ENCODE measurements at regions not wholly inside any gene's neighbourhood (a gene's known extent, or its start where the extent isn't known, plus 50 kb on each side); places are given as distances from the start of the nearest gene placed in this dataset.

GRCh38 chr15:27671819-27672437 lies 427.2 kb downstream of the OCA2 start:
- DNase-seq (ENCODE audit: low read depth in 2 of 2) = no peak

- DNase-seq (ENCODE audit: low read depth in 2 of 2) = no peak
These were observed 428.5 kb downstream of the OCA2 start for GRCh38 chr15:27670486-27671209.

DNA sequence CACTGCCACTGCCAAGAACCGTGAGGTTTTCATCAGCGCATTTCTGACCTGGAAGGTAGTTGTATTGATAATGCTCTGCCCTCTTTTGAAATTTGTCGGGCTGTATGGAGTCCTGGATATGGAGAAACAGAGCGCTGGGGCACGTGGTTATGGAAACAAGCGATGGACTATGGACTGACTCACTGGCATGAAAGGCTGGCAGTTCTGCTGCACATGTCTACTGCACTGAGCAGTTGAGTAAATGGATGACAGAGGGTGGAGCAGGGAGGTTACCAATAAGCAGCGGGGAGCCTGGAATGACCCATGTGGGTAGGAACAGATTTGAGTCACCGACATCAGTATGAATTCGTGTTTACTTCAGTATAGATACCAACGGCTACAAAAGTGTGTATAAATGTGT lies 429.5 kb downstream of the OCA2 start:
- no peak for DNase-seq (ENCODE audit: low read depth in 2 of 2)

DNA sequence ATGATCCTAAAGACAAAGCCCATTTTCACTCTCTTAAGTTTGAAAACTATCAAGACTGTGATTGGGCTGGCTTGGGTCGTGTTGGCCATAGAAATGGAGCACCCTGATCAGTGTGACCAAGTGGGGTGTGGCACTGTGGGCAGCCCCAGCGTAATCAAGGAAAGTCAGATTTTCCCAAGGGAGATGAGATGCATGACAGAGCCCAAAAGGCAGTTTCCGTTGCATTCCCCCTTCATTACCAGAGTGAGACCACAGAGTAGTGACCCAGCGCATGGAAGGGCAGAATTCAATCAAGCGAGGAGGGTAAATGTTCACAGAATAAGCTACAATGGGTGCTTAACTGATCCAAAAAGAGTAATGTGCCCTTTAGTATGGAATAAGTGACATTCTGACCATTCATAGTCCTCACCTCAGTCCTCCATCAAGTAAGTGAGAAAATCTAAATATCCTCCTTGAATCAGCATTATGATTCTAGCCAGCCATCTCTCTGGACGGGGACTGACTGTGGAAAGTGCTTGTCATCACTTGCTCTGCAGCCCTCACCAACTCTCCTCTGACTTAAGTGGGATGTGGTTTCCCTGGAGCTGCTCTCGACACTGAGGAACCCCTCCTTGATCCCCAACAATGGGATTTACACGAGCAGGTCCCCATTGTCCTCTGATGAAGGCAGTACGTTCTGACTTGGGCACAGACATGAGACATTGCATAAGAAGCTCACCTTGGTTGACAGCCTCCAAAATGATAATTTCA lies 430.5 kb downstream of the OCA2 start:
- DNase-seq (ENCODE audit: low read depth in 2 of 2) = no peak

DNA sequence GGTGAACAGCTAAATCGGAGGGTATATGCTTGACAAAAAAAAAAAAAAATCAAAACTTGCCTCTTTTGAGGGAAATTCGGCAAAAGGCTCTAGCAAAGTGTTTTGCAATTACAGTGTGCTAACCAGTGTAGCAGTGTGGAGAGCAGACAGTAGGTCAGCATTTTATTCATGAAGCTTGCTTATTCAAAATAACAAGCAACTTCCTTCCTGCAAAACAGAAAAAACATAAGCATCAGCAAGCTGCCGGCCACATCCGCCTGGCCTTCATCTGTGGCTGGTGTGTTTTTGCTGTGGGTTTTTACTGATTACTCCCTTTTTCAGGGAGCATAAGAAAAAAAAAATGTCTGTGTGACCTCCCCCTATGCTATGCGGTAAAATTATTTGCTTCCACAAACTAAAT lies 434.1 kb downstream of the OCA2 start:
- no peak for DNase-seq (ENCODE audit: low read depth in 2 of 2)

GRCh38 chr15:27662892-27663291 lies 436.2 kb downstream of the OCA2 start:
- no peak for DNase-seq (ENCODE audit: low read depth in 2 of 2)

DNA sequence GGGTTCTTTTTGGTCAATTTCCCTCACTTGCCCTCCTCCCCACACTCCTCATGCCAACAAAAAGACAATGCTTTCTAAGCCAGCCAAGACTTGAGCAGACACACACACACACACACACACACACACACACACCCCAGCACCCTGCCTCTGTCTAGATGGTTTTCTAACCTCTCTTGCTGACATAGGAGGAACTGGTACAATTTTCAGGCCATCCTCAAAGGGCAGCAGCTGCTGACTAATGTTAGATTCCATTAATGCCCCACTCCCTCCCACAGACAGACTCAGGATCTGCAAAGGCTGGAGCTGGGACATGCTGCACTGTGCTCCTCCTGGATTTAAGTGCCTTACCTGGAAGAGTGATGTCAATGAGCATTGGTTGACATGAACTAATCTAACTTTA lies 438.4 kb downstream of the OCA2 start:
- DNase-seq (ENCODE audit: low read depth in 2 of 2) = no peak

DNA sequence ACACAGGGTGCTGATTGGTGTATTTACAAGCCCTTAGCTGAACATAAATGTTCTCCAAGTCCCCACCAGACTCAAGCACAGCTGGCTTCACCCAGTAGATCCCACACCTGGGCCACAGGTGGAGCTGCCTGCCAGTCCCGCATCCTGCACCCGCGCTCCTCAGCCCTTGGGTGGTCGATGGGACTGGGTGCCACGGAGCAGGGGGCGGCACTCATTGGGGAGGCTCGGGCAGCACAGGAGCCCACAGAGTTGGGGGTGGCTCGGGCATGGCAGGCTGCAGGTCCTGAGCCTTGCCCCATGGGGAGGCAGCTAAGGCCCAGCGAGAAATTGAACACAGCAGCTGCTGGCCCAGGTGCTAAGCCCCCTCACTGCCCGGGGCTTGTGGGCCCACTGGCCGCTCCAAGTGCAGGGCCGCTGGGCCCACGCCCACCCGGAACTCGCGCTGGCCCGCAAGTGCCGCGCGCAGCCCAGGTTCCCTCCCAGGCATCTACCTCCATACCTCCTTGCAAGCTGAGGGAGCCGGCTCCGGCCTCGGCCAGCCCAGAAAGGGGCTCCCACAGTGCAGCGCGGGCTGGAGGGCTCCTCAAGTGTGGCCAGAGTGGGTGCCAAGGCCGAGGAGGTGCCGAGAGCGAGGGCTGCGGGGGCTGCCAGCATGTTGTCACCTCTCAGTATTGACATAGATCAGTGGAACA lies 442.7 kb downstream of the OCA2 start:
- DNase-seq (ENCODE audit: low read depth in 2 of 2) = no peak

DNA sequence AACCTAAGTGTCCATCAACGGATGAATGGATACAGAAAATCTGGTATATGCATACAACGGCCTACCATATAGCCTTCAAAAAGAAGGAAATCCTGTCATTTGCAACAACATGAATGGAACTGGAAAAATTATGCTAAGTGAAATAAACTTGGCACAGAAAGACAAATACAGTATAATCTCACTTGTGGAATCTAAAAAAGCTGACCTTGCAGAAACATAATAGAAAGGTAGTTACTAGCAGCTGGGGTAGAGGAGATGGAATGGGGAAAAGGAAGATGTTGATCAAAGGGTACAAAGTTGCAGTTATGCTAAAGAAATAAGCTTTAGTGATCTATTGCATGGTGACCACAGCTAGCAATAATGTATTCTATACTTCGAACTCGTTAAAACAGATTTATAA lies 444.1 kb downstream of the OCA2 start:
- DNase-seq (ENCODE audit: low read depth in 2 of 2) = no peak

DNA sequence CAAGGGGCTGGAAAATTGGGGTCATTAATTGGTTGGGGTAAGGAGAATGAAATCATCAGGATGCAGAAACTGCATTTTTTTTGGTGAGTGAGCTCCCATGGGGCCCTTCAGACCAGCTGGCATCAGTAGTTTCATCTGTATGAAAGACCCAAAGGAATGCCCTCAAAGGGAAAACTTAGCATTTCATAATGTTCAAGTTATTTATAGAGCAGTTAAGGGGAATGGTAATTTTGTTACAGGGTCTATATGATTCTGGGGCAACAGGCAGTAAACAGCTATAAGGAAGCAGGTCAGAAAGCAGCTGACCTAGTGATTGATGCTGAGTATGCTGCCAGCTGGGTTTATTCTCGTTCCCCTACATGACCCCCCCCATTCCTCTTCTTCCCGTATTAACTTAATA lies 448.9 kb downstream of the OCA2 start:
- DNase-seq (ENCODE audit: low read depth in 2 of 2) = no peak

DNA sequence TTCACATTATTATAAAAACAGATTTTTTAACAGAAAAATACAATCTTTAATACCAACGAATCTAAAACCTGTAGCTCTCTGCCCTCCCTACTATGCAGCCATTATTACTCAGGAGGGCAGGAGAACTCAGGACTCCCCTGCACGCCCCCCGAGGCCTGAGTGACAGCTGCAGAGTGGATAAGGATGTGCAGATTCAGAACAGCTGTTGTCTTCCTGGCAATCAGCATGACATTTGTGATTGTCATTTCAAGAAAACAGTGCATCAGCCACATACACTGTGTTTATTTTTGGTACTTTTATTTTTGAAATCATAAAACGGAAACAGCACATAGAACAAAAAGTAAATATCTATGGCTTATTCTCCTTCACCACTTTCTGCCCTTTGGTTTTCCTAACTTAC lies 450.8 kb downstream of the OCA2 start:
- no peak for DNase-seq (ENCODE audit: low read depth in 2 of 2)

DNA sequence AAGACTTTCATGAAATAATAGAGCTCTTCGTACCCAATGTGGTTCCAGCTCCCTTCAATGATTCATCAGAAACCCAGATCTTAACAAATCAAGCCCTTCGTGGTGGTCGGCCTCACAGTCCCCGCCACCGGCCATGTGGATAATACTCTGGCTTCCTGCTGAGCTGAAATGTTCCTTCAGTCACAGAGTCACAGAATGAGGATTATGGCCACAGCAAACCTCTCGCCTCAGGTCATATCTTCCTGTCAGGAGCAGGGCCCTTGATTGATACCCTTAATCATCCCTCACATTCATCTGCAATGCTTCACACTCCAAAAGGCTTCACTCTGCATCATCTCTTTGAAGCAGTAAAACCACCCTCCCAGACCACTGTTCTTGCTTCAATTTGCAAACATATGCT lies 452.6 kb downstream of the OCA2 start:
- no peak for DNase-seq (ENCODE audit: low read depth in 2 of 2)

DNA sequence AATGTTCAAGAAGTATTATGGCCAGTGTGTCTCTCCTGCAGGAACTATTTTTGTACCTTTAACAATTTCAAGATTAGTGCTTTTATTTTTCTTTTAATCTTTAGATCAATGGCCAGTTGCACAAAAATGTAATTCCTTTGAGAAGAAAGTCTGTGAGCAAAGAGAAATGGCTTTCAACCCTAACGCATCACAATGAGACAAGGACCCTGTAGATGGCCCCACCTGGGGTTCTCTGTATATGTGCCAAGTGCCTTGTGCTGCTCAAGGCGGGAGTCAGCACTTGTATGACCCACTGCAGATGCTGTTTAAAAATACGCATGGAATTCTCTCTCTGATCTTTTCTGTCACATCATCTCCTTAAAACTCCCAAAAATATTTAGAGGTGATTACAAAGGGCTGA lies 453.4 kb downstream of the OCA2 start:
- no peak for DNase-seq (ENCODE audit: low read depth in 2 of 2)

GRCh38 chr15:27642981-27643380 lies 456.1 kb downstream of the OCA2 start:
- no peak for DNase-seq (ENCODE audit: low read depth in 2 of 2)

GRCh38 chr15:27639595-27639994 lies 459.5 kb downstream of the OCA2 start:
- DNase-seq (ENCODE audit: low read depth in 2 of 2) = no peak

- DNase-seq (ENCODE audit: low read depth in 2 of 2) = no peak
These were observed 460.2 kb downstream of the OCA2 start for GRCh38 chr15:27638958-27639357.

DNA sequence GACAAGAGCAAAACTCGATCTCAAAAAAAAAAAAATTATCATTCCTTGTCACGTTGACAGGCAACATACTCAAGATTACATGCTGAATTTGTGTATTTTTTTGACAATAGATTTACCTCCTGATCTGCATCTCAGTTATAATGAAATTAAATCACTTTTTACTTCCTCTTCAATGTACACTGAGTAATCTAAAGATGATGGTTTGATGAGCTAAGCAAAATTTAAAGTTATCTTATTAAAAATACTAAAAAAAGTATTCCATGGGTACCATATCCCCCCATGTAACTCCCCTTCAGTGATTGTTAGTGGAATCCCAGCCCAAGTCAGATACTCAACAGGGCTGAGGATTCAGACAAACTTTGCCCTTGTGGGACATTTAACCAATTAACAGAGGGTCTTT lies 463.2 kb downstream of the OCA2 start:
- no peak for DNase-seq (ENCODE audit: low read depth in 2 of 2)

GRCh38 chr15:27628486-27628885 lies 470.6 kb downstream of the OCA2 start:
- no peak for DNase-seq (ENCODE audit: low read depth in 2 of 2)

DNA sequence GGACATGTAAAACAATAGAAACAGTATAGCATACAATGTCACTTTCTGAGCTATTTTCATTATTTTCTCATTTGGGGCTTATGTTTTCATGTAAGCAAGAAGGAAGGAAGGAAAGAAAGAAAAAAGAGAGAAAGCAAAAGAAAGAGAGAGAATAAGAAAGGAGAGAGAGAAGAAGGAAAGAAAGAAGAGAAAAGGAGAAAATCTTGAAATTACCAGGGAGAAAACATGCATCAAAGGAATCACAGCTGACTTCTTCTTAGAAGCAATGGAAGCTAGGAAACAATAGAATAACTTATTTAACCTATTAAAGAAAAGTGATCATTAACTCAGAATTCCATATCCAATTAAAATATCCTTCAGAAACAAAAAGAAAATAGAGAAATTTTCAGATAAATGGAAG lies 471.5 kb downstream of the OCA2 start:
- no peak for DNase-seq (ENCODE audit: low read depth in 2 of 2)

GRCh38 chr15:27623560-27624305 lies 475.4 kb downstream of the OCA2 start:
- DNase-seq (ENCODE audit: low read depth in 2 of 2) = no peak

DNA sequence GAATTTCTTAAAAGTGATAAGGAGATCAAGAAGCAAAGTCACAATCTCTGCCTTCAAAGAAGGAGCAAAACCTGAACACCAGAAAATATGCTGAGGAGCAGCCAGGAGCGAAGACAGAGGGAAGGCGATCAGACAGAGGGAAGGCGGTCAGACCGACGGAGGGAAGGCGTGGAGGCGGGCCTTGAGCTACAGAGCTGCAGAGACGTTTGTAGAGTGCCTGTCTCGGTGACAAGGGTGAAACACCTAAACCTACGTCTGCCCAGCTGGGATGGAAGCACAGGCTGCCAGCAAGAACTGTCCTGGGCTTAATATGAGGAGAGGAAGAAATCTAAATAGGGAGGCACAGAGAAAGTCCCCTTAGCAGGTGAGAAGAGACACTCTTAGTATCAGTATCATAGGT lies 476.0 kb downstream of the OCA2 start:
- DNase-seq (ENCODE audit: low read depth in 2 of 2) = no peak

DNA sequence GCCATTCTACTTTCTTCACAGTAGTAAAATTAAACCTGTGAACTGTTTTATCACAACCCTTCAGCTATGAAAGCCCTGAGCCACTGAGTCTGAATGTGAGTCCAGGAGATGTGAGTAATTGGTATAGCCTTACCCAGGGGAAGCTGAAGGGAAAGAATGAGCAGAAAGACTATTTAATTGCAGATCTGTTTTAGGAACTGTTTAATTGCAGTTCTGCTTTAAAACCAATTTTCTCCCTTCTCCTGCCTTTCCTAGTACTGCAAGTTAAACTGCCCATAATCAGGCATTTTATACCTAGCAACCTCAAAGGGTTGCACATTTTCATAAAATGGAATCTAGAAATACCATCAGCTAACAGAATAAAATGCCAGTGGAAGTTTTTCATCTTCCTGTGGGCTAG lies 476.7 kb downstream of the OCA2 start:
- no peak for DNase-seq (ENCODE audit: low read depth in 2 of 2)
